IMR-90 (cell line): ENCODE measurements at regions not wholly inside any gene's neighbourhood (a gene's known extent, or its start where the extent isn't known, plus 50 kb on each side); places are given as distances from the start of the nearest gene placed in this dataset.

Source experiments
- ATAC-seq: fragments of 200-7000 bp; cut with Tn5 transposase; 2 replicates; pipeline ENCODE4 v1.9.1; 2020; ENCODE audit warnings: low read depth, mild to moderate bottlenecking, moderate library complexity
- BruUV-seq: library from RNA; stranded (reverse); fragments of 400-500 nt; replicated peaks from 2 replicates; lab custom pipeline; 2021; lab: Mats Ljungman, UMichigan
- CTCF ChIA-PET: fragments of 300-600 bp; formaldehyde crosslinking; extraction: SDS; loops from one replicate; lab custom pipeline; 2021; ENCODE audit warnings: antibody characterized with exemption; lab: Yijun Ruan, JAX
- POLR2A ChIA-PET: fragments of 300-600 bp; sonication (Branson Sonifier 250); formaldehyde crosslinking; loops from one replicate; lab custom pipeline; 2022; ENCODE audit warnings: antibody characterized with exemption; ENCODE audit not compliant: unreplicated experiment; lab: Charles Lee
- DNase-seq: peaks from one replicate; pipeline ENCODE4 v3.0.0; 2013
- H2AFZ ChIP-seq: replicated peaks from 2 replicates; pipeline ENCODE3; 2013; ENCODE audit warnings: low read length, mild to moderate bottlenecking; ENCODE audit not compliant: poor library complexity
- H2AK5ac ChIP-seq: 2 replicates; pipeline ENCODE4 v1.6.1; 2013; ENCODE audit warnings: low read depth, low read length, inconsistent platforms
- H2AK9ac ChIP-seq: replicated peaks from 2 replicates; pipeline ENCODE3; 2013; ENCODE audit warnings: mild to moderate bottlenecking, low read depth, low read length, moderate library complexity; ENCODE audit not compliant: poor library complexity
- H2BK120ac ChIP-seq: 2 replicates; pipeline ENCODE4 v1.6.1; 2013; ENCODE audit warnings: low read depth, low read length, inconsistent platforms
- H2BK15ac ChIP-seq: 3 replicates; pipeline ENCODE4 v1.6.1; 2013; ENCODE audit warnings: low read depth, low read length, inconsistent platforms
- H2BK20ac ChIP-seq: 2 replicates; pipeline ENCODE4 v1.6.1; 2013; ENCODE audit warnings: low read depth, mild to moderate bottlenecking, inconsistent platforms, low read length, moderate library complexity
- H2BK5ac ChIP-seq: 2 replicates; pipeline ENCODE4 v1.6.1; 2013; ENCODE audit warnings: mild to moderate bottlenecking, low read depth, low read length, inconsistent platforms; ENCODE audit not compliant: poor library complexity, severe bottlenecking
- H3K14ac ChIP-seq: replicated peaks from 2 replicates; pipeline ENCODE4 v1.6.1; 2013; ENCODE audit warnings: low read depth, low read length, inconsistent platforms
- H3K18ac ChIP-seq: 2 replicates; pipeline ENCODE4 v1.6.1; 2013; ENCODE audit warnings: low read depth, low read length, control low read depth
- H3K23ac ChIP-seq: 2 replicates; pipeline ENCODE4 v1.6.1; 2013; ENCODE audit warnings: low read depth, low read length, inconsistent platforms
- H3K27ac ChIP-seq: 2 replicates; pipeline ENCODE4 v1.5.1; 2013; ENCODE audit warnings: mild to moderate bottlenecking, control low read depth, low read length; ENCODE audit not compliant: insufficient read depth
- H3K27me3 ChIP-seq: 2 replicates; pipeline ENCODE4 v1.6.1; 2013; ENCODE audit warnings: low read length; ENCODE audit not compliant: control insufficient read depth, insufficient read depth
- H3K36me3 ChIP-seq: 2 replicates; pipeline ENCODE4 v1.6.1; 2013; ENCODE audit warnings: low read length, mixed read lengths; ENCODE audit not compliant: control insufficient read depth, insufficient read depth
- H3K4ac ChIP-seq: 2 replicates; pipeline ENCODE4 v1.6.1; 2013; ENCODE audit warnings: low read depth, low read length, inconsistent platforms
- H3K4me1 ChIP-seq: 2 replicates; pipeline ENCODE4 v1.6.1; 2013; ENCODE audit warnings: low read length, mixed read lengths; ENCODE audit not compliant: control insufficient read depth, insufficient read depth
- H3K4me2 ChIP-seq: 2 replicates; pipeline ENCODE4 v1.6.1; 2013; ENCODE audit warnings: low read depth, mild to moderate bottlenecking, control low read depth, low read length, moderate library complexity
- H3K4me3 ChIP-seq: 2 replicates; pipeline ENCODE4 v1.5.1; 2013; ENCODE audit warnings: low read depth, mild to moderate bottlenecking, control low read depth, low read length, moderate library complexity; ENCODE audit not compliant: insufficient read depth
- H3K56ac ChIP-seq: 2 replicates; pipeline ENCODE4 v1.6.1; 2013; ENCODE audit warnings: low read length, inconsistent platforms; ENCODE audit not compliant: insufficient read depth; ENCODE audit errors: extremely low read depth
- H3K79me1 ChIP-seq, 2 experiments: 2 replicates each; pipeline ENCODE4 v1.6.1; 2013; ENCODE audit warnings: low read length in 2 of 2, inconsistent platforms in 1 of 2, low read depth in 1 of 2
- H3K9ac ChIP-seq: 2 replicates; pipeline ENCODE4 v1.6.1; 2013; ENCODE audit warnings: low read depth, low read length, control low read depth
- H3K9me1 ChIP-seq: 2 replicates; pipeline ENCODE4 v1.6.1; 2013; ENCODE audit warnings: low read length, inconsistent platforms; ENCODE audit not compliant: insufficient read depth
- H3K9me3 ChIP-seq: 2 replicates; pipeline ENCODE4 v1.6.1; 2013; ENCODE audit warnings: low read length; ENCODE audit not compliant: control insufficient read depth, insufficient read depth
- H4K20me1 ChIP-seq: 2 replicates; pipeline ENCODE4 v1.6.1; 2013; ENCODE audit warnings: low read length, inconsistent platforms; ENCODE audit not compliant: insufficient read depth
- H4K5ac ChIP-seq: 2 replicates; pipeline ENCODE4 v1.6.1; 2013; ENCODE audit warnings: mild to moderate bottlenecking, low read depth, low read length, control low read depth
- H4K8ac ChIP-seq, 2 experiments: 2 replicates each; pipeline ENCODE4 v1.6.1; 2013; ENCODE audit warnings: low read depth in 2 of 2, low read length in 2 of 2, control low read depth in 1 of 2, inconsistent platforms in 1 of 2
- H4K91ac ChIP-seq: 2 replicates; pipeline ENCODE4 v1.6.1; 2013; ENCODE audit warnings: low read depth, low read length, inconsistent platforms; ENCODE audit not compliant: insufficient read depth
- BHLHE40 ChIP-seq: fragments of 150-350 bp; IDR thresholded peaks from 2 replicates; pipeline ENCODE4 v1.6.1; 2016; ENCODE audit warnings: mild to moderate bottlenecking, low read depth, low read length
- CEBPB ChIP-seq: IDR thresholded peaks from 2 replicates; pipeline ENCODE4 v1.6.1; 2012; ENCODE audit warnings: low read depth, low read length, improper control_type of control experiment
- RAD21 ChIP-seq: IDR thresholded peaks from 2 replicates; pipeline ENCODE4 v1.6.1; 2012; ENCODE audit warnings: low read length, improper control_type of control experiment
- RCOR1 ChIP-seq: IDR thresholded peaks from 2 replicates; pipeline ENCODE4 v1.6.1; 2012; ENCODE audit warnings: mild to moderate bottlenecking, low read length, improper control_type of control experiment; ENCODE audit not compliant: insufficient replicate concordance
- USF2 ChIP-seq: fragments of 150-350 bp; IDR thresholded peaks from 2 replicates; pipeline ENCODE4 v1.6.1; 2017; ENCODE audit warnings: mild to moderate bottlenecking, antibody characterized with exemption, low read length, low read depth
- WGBS, 2 experiments: methylation state at CpG; one replicate each; pipeline versions ENCODE4 v1.1.5 to v1.1.7; 2013; ENCODE audit warnings: missing lambda C conversion rate in 2 of 2; ENCODE audit not compliant: insufficient read length in 1 of 2; ENCODE audit errors: extremely low coverage in 2 of 2; 5-methylcytosine and 5-hydroxymethylcytosine counted together
- dilution Hi-C: fragments of 300-500 bp; cut with HindIII; formaldehyde crosslinking; loops from one replicate; pipeline ENCODE4 v1.14.3; 2018; ENCODE audit warnings: low sequenced_read_pairs; ENCODE audit not compliant: unreplicated experiment
- in situ Hi-C: fragments of 300-500 bp; cut with MboI; formaldehyde crosslinking; loops from 3 replicates; pipeline ENCODE4 v1.14.3; 2019; ENCODE audit warnings: low sequenced_read_pairs, inconsistent platforms, mixed read lengths
- intact Hi-C: fragments of 100-400 bp; cut with micrococcal nuclease; formaldehyde crosslinking; loops from 2 replicates; pipeline ENCODE4 v1.10.0; 2022
- TF ChIP-seq, protein P1 (sequence below): conservative IDR thresholded peaks from 2 replicates; pipeline ENCODE4 v1.5.1; 2012; ENCODE audit warnings: mild to moderate bottlenecking, low read depth, low read length, improper control_type of control experiment

GRCh38 chr20:57097245-57097915, 169.1 kb downstream of the BMP7 start:
- Histone ChIP-seq H3K9me1 (no peaks in the 10 kb centered on the region), H3K4me2 (no peak overlapping the region), H2BK5ac (no peak overlapping the region), H4K91ac (no peak overlapping the region), H3K4me1 (no peaks in the 10 kb centered on the region), H3K27ac (no peak overlapping the region), H2BK120ac (no peak overlapping the region), H3K27me3 (no peaks in the 10 kb centered on the region), H2AK9ac (no peak overlapping the region), H2BK20ac (no peak overlapping the region), H3K9me3 (no peaks in the 10 kb centered on the region; the same call in 1 of the 2 replicates), H3K56ac (no peak overlapping the region), H4K8ac (no peak overlapping the region), H3K9ac (no peak overlapping the region), H4K20me1 (no peaks in the 10 kb centered on the region), H2AK5ac (no peak overlapping the region), H3K4me3 (no peak overlapping the region), H2BK15ac (no peak overlapping the region), H3K79me1 (no peaks in the 10 kb centered on the region), H3K14ac (no peak overlapping the region), H3K36me3 (no peaks in the 10 kb centered on the region), H3K18ac (no peak overlapping the region), H2AFZ (no peak overlapping the region), H4K5ac (no peak overlapping the region), H3K4ac (no peak overlapping the region), H3K23ac (no peak overlapping the region)
- POLR2A ChIA-PET: no interaction called here
- ATAC-seq: no peak
- no CpG with 5 or more reads among the region's 9 CpGs for WGBS, 2 experiments
- in situ Hi-C loops: no loop called here
- intact Hi-C loops: no loop called here
- TF ChIP-seq, protein P1, sequence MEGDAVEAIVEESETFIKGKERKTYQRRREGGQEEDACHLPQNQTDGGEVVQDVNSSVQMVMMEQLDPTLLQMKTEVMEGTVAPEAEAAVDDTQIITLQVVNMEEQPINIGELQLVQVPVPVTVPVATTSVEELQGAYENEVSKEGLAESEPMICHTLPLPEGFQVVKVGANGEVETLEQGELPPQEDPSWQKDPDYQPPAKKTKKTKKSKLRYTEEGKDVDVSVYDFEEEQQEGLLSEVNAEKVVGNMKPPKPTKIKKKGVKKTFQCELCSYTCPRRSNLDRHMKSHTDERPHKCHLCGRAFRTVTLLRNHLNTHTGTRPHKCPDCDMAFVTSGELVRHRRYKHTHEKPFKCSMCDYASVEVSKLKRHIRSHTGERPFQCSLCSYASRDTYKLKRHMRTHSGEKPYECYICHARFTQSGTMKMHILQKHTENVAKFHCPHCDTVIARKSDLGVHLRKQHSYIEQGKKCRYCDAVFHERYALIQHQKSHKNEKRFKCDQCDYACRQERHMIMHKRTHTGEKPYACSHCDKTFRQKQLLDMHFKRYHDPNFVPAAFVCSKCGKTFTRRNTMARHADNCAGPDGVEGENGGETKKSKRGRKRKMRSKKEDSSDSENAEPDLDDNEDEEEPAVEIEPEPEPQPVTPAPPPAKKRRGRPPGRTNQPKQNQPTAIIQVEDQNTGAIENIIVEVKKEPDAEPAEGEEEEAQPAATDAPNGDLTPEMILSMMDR: no peak
- TF ChIP-seq BHLHE40: no peak
- no peak for TF ChIP-seq CEBPB
- no peak for TF ChIP-seq RAD21
- TF ChIP-seq RCOR1: no peak
- TF ChIP-seq USF2: no peak
- BruUV-seq: no TSS peak
- DNase-seq: no peak
- CTCF ChIA-PET: no interaction called here
- dilution Hi-C loops: no loop called here
